ENCODE measurements at regions not wholly inside any gene's neighbourhood (a gene's known extent, or its start where the extent isn't known, plus 50 kb on each side); places are given as distances from the start of the nearest gene placed in this dataset.

- DNase-seq: no peak
Measured at GRCh38 chr13:89267734-89268133, 1596.6 kb downstream of the SLITRK5 start.

- no peak for DNase-seq
Measured at GRCh38 chr13:89269737-89270136, 1598.6 kb downstream of the SLITRK5 start.

- no peak for DNase-seq
Measured at GRCh38 chr13:89270736-89271135, 1599.6 kb downstream of the SLITRK5 start.

GRCh38 chr13:89279374-89279773, 1608.2 kb downstream of the SLITRK5 start:
- DNase-seq: no peak

- no peak for DNase-seq
Measured at GRCh38 chr13:89281331-89281730, 1610.2 kb downstream of the SLITRK5 start.

GRCh38 chr13:89282241-89282640, 1611.1 kb downstream of the SLITRK5 start:
- no peak for DNase-seq

- DNase-seq: no peak
Measured at GRCh38 chr13:89287381-89287780, 1616.2 kb downstream of the SLITRK5 start.

GRCh38 chr13:89294115-89294867, 1623.1 kb downstream of the SLITRK5 start:
- DNase-seq: no peak

GRCh38 chr13:89307278-89307677, 1636.1 kb downstream of the SLITRK5 start:
- no peak for DNase-seq

GRCh38 chr13:89310943-89311672, 1639.9 kb downstream of the SLITRK5 start:
- peak in 1 of 2 experiments; percentile 47 for DNase-seq

GRCh38 chr13:89315287-89315686, 1644.1 kb downstream of the SLITRK5 start:
- no peak for DNase-seq

- DNase-seq: no peak
Measured at GRCh38 chr13:89322466-89322865, 1651.3 kb downstream of the SLITRK5 start.

GRCh38 chr13:89324582-89324981, 1653.4 kb downstream of the SLITRK5 start:
- no peak for DNase-seq

GRCh38 chr13:89343165-89343564, 1672.0 kb downstream of the SLITRK5 start:
- DNase-seq: no peak

- DNase-seq: no peak
Measured at GRCh38 chr13:89352384-89352783, 1681.2 kb downstream of the SLITRK5 start.

GRCh38 chr13:89361909-89362308, 1690.7 kb downstream of the SLITRK5 start:
- DNase-seq: no peak

GRCh38 chr13:89363144-89363543, 1692.0 kb downstream of the SLITRK5 start:
- peak; percentile 10 to 16 for DNase-seq

- DNase-seq: no peak
Measured at GRCh38 chr13:89372193-89372592, 1701.0 kb downstream of the SLITRK5 start.

- DNase-seq: no peak
Measured at GRCh38 chr13:89375839-89376238, 1704.7 kb downstream of the SLITRK5 start.

GRCh38 chr13:89380101-89380500, 1708.9 kb downstream of the SLITRK5 start:
- no peak for DNase-seq

- no peak for DNase-seq
Measured at GRCh38 chr13:89382981-89383380, 1711.8 kb downstream of the SLITRK5 start.

GRCh38 chr13:89383891-89384290, 1712.7 kb downstream of the SLITRK5 start:
- DNase-seq: no peak

- no peak for DNase-seq
Measured at GRCh38 chr13:89393758-89394304, 1722.7 kb downstream of the SLITRK5 start.

- DNase-seq: no peak
Measured at GRCh38 chr13:89401264-89401675, 1730.1 kb downstream of the SLITRK5 start.
